NCI-H510A treated with DMSO at 0.1 percent for 48 hours (cell line): ENCODE measurements at regions not wholly inside any gene's neighbourhood (a gene's known extent, or its start where the extent isn't known, plus 50 kb on each side); places are given as distances from the start of the nearest gene placed in this dataset.

Source experiments
- DNase-seq: peaks from one replicate; lab custom pipeline; 2025; lab: John Stamatoyannopoulos, UW

DNA sequence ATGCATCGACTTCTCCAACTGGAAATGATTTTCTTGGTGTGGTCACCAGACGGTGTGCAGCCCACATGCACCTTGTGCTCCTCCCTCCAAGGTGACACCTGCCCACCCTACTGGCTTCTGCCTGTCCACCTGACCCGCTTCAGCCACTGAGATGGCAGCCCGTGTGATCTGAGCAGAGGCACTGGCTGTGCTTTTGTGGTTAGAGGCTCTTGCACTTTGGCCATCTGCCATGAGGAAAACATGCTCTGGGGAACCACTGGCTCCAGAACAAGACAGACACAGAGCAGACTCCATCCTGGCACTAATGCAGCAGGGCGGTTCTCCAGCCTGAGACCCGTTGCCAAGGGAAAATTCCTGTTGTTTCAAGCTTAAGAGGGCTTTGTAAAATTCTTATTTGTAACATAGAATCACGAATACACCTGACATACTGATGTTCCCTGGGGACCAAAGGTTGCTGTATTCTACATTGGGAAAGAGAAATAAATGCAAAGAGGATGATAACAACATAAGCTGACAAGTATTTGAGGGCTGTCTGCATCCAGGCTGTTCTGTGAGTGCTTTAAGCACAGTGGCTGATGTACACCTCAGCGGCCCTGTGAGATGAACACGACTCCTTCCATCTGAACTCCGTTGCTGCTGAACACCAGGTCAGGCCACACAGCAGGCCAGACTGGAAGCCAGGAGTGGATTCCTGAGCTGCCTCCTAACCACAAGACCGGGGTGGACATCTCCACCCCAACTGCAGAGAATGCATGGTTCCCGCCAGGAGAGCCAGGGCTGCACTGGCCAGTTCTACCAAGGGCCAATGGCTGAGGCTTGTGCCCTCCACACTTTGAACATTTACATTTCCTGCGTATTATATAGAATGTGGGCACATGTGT lies 820.4 kb downstream of the GALR1 start:
- DNase-seq: no peak

DNA sequence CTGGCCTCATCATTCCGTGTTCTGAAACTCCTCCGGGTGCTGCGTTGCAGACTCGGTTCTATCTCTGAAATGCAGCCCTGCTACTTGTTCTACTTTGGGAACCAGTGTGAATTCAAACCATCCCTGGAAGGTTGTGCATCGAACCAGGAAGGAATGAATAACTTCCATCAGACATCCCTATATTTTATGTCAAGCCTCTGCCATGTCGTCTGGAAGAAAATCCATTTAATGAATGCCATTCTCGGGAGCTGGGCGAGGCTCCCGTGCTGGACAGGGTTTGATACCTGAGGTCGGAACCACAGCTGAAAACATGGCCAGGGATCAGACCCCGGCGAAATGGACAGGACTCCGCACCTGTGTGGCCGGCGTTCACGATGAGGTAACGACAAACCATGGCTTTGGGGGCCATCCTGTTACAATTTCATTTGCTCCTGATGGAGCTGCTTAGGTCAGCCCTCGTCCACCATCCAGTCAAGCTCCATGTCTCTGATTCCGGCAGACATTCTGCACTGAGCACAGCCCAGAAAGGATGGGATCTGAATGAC lies 821.6 kb downstream of the GALR1 start:
- no peak for DNase-seq

DNA sequence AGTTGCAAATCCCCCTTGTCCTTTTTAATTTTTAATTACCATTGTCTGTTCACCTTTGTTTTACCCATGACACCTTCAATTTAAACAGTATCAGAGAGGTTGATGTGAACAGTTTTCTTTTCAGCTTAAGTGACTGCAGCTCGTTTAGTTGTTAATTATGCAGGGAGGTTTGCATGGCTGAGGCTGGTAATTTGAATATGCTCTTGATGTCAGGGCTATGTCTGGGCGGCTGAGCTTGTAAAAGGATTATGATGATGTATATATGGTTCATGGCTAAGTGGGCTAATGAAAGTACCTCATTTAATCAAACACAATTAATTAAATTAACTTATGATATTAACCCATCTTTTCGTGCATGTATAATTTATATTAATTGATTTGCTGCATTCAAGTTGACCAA lies 822.1 kb downstream of the GALR1 start:
- DNase-seq: no peak

DNA sequence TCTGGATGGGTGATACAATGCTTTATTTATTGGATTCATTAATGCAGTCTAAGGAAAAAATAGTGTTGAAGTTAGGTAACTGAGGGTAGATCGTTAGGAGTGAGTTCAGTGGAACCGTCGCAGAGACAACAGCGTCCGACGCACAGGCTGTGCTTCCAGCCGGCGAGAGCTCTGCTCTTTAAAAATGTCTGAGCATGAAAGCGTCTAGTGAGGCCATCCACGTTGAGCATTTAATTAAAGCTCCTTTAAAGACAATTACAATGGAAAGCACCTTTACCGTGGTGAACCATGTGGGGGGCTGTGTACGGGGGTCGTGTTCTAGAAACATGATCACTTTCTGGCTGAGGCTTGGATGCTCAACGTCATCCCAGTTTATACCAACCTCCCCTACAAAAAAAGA lies 822.7 kb downstream of the GALR1 start:
- DNase-seq: no peak

DNA sequence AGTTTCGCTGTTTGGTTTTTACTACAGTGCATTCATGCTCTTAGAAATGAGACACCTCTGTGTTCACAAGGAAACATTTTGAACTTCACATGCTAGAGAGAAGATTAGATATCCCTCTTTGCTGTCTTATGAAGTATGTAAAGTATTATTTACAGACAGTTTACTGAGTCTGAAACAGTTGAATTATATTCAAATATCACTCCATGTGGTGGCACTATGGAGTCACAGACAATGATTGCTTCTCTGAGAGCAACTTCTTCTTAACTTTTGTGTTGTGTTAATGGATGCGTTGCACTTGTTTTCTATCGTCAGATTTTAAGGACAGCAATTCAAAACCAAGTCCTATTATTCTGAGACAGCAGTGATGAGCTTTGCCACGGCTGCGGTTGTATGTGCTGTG lies 823.6 kb downstream of the GALR1 start:
- peak; percentile 70 for DNase-seq

DNA sequence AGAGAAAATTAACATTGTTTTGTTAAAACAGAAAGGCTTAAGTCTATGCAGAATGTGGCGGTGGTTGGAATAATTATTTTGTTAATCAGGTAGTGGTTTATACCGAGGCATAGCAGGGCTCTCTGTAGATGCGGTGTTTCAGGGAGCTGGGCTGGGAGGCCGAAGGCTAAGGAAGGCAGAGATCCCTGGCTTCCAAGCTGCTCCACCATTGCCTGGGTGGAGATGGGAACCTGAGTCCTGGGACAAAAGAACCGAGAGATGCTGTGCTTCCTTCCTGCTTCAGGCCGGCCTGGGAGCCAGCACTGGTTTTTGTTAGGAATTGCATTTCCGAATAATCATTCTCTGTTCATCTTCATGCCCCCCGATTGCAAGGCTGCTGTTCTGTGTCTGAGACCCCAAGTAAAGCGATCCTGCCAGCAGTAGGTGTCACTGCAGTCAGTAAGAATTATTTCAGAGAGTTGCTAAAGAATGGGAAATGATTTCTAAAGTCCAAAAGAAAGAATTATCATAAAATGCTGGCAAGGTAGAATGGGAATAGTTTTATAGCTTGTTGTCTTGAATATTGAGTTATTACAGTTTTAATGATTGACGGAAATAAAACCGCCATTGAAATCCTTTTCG lies 824.9 kb downstream of the GALR1 start:
- DNase-seq: no peak

DNA sequence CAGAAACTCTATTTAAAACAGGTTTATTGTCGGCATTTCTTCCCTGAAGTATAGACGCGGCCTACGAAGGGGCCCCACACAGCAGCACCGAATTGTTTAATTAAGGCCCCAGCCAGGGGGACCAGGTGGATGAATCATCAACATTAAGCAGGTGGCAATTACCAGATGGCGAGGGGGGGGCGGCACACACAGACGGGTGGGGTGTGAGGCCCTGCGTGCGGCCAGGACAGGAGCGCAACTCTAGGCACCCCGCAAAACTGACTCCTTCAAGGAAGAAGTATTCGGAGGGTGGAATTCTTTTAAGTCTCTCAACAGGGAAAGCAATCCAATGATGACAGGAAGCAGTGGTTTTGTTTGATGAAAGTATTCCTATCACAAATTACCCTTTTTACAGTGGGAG lies 830.4 kb downstream of the GALR1 start:
- peak; percentile 43 for DNase-seq

DNA sequence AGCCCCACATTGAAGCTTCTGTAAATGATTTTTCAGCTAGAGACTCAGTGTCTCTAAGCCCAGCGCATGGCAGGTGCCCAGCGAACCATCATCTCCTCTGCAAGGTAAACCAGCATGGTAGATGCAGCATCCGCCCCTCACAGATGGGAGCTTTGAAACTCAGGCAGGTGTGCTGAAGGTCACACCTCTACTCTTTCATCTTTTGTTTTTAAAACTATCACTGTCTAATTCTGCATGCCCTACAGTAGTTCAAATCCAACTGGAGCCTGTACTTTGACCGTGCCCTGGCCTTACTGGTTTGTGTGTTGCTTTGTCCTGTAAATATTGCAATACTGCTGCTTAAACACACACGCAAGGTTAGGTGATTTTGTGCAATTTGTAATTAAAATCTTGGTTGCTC lies 831.1 kb downstream of the GALR1 start:
- DNase-seq: peak; percentile 44

DNA sequence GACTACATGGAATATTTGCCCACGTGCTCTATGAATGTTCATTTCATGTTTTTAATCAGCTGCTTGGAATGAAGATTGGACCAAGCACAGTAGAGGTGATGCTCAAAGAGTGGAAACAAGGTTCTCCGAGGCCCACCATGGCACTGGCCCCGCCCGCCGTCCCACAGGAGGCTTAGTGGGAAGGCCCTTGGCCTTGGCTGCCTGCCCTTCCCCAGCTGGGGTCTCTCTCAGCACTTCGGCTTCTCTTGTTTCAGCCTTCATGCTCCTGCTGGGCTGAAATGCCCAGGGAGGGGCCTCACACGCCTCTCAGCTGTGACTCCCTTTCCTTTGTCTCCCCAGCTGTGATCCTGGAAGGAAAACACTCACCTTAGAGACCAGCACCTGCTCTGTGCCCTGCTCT lies 833.2 kb downstream of the GALR1 start:
- peak; percentile 77 for DNase-seq

DNA sequence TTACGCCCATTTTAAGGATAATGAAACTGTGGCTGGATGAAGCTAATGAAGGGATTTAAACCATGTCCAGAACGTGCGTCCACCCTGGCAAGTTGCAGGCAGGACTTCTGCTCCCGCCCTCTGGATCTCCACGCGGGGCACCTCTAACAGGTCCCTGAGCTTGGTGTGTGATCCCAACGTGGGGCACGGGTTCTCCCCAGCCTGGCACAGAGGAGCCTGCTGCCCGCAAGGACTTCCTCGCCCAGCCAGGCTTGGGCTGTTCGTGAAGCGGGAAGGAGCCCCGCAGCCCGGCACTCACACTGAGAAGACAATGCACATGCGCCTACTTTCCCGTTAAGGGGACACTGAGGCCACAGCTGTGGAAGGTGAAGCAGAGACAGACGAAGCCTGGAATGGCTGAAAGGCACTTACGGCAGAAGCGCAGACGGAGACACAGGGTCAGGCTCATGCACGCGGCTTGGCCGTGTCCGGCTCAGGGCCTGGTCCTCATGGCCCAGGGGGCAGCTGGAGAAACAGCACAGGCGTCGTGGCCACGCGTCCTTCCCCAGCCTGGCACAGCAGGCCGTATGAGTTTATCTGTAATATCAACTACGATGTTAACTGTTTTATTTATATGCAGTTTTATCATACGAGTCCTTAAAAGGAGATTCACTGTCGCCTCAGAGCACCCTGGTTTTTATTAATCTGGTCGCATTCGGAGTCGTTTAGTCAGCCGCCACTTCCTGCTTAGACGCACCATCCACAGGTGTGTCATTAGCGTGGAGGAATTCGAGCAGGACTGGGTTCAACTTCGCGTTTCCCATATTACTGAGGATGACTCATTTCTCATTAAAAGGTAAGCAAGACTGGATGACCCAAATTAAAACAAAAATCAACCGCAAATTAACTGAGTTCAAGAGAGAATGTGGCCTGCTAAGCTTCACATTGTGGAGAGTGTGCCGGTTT lies 835.9 kb downstream of the GALR1 start:
- DNase-seq: no peak

DNA sequence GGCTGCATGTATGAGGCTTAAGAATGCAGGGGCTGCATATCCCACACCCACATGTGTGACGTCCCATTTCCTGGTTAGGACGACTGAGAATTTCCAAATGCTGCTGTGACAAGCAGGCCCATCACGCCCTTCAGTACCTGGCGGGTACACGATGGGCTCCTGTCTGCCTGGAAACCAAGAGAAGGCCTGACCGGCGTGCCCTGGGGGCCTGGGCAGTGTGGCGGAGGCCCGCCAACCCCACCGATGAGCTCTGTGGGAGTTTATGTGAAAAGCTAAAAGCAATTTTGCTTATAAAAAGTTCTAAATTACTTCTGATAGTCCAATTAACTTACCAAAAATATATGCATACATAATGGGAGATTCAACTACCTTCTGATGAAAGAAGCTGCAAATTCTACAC lies 837.3 kb downstream of the GALR1 start:
- no peak for DNase-seq

DNA sequence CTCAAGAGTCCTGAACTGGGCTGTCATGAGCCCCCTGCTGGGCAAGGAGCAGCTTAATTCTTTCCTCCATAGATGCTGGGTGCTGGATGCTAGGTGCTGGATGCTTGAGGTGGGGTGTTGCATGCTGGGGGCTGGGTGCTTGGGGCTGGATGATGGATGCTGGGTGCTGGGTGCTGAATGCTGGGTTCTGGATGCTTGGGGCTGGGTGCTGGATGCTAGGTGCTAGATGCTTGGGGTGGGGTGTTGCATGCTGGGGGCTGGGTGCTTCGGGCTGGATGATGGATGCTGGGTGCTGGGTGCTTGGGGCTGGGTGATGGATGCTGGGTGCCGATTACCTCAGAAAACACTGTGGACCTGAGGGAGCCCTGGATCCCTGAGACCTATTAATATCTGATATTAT lies 837.7 kb downstream of the GALR1 start:
- no peak for DNase-seq

DNA sequence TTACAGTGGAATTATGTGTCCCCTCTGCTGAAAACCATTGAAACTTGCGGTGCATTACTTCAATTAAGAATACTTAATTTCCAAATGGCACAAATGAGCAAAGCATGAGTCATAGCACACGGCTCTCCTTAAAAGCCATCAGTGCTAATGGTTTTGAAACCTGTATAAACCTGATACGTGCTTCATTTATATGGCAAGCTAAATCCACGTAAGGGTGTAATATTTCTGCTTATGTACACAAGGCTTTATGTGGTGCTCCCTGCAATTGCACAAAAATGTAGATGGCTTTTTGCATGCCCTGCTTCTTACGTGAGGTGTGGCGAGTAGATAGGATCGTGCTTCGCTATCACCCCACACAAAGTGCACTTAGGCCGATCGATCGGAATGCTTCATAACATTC lies 840.9 kb downstream of the GALR1 start:
- DNase-seq: peak; percentile 87

DNA sequence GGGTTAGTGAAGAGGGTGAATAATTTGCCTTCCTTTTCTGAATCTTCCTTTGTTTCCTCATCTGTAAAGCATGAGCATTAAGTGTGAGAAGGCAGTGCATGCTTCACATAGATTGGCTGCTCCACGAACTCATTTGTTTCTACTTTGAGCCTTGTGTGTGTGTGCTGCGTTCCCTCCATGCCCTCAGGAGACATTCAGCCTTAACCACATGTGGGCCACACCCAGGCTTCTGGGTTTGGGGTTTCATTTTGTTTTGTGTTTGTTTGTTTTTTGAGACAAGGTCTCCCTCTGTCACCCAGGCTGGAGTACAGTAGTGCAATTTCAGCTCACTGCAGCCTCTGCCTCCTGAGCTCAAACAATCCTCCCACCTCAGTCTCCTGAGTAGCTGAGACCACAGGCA lies 843.3 kb downstream of the GALR1 start:
- DNase-seq: no peak

DNA sequence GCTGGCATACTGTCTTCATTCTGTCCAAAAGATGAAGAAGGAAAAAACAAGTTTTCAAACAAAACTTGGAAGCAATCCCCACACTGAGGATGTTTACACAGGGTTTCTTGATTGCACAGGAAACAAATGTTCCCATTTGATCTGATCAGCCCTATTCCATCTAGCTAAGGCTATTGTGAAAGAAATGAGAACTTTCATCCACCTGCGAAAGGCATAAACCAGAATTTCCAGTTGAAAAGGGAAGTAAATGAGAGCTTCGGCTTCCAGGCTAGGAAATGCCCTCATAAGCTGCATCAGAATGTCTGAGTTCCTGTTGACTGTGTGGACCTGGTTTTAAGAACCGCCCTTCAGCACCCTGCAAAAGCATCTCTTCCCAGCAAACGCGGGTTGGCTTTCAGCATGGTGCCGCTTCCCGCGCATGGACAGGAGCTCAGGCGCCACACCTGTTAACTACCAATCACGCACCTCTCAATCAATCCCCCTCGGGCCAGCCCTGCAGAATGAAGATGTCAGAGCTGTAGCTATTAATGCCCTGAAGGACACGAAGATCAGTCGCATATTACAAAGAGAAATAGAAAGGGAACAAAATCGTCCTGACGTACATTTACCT lies 850.4 kb downstream of the GALR1 start:
- DNase-seq: no peak

DNA sequence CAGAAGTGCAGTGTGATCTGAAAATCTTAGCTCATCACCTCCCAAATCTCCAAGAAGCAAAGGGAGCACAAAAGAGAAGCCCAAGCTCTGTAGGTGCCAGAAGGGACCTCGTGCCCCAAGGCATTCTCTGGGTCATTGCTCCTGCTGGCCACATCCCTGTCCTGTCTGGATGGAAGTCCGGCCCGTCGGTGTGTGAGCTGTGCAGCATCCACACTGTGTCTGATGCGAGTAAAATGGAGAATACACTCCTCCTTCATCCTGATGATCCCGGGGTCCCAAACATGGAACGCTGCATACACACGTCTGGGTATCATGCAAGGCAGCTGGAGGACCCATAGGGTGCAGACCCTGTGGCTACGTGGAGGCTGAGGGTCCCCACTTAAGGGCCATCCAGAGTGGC lies 851.4 kb downstream of the GALR1 start:
- DNase-seq: no peak

DNA sequence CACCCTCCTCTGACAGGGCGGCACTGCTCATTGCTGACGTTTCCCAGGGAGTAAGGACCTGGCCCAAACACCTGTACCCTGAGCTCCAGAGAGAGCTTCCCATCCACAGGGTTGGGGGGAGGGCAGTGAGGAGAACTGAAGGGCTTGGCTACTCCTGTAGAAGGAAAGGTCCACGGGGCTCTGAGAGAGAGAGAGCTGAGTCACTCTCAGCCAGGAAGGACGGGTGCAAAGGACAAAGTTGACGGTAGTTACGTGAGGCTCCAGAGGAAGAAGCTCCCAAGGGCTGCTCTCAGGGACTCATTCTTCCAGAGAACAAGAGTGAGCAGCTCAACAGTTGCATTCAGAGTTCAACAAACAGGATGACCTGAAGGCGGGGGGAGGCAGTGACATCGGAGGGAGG lies 852.5 kb downstream of the GALR1 start:
- DNase-seq: no peak

DNA sequence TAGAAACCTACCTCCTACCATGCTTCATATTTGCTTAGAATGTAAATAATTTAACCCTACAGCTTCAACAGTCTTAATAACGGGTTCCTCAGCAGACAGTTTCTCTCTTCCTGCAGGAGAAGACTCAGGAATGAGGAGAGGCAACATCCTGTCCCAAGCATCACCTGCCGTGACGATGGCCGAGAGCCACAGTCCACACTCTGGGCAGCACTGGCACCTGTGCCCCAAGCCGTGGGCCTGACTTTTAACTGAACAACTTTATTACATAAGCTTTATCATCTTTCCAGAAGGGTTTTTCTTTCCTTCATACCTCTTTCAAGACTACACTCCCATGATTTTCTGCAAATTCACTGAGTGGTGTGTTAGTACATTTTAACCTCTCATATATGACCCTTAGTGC lies 856.0 kb downstream of the GALR1 start:
- no peak for DNase-seq

DNA sequence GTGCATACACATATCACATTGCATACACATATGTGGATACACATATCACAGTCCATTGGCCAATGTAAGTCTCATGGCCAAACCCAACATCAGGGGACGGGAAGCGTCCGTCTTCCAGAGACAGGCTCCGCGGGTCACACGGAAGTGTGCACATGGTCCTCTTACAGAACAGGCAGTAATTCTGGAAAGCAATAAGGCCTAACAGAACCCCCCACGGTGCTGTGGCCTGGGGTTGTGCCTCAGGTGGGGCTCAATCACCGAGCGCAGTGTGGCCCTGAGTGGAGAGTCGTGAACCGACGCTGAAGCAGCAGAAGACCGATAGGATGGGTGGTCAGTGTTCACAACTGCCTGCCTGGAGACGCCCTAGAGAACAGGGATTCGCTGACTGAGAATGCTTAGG lies 857.3 kb downstream of the GALR1 start:
- no peak for DNase-seq

DNA sequence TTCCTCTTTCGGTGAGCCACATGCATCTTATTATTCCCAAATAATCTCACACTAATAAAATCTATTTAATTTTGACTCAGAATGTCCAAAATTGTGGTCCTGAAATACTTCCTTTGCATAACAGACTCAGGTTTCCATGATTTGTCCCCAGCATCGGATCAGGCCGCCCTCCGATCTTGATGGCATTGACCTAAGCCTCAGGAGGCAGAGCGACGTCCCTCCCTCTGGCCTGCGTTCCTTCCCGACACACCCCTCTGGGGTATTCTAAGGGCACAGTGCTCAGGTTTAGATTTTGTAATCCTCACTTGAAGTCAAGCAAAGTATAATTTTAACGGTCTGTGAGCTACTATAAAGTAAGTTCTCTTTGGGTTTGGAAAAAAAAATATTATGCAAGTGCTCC lies 857.7 kb downstream of the GALR1 start:
- DNase-seq: no peak

DNA sequence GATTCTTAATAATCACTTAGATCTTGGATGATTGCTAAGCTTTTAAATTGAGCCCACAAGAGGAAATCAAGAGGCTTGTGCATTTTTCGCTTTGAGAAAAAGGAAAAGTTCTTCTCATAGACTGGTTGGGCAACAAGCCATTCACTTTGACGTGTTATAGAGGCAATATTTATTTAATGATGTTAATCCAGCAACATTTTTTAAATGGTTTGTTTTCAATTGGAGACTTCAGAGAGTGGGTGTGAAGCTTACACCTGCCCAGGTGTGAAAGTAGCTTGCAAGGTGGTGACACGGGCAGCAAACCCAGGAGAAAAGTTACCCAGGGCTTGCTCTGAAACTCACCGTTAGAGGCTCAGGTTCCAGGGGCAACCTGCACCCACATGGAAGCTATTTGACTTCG lies 858.9 kb downstream of the GALR1 start:
- DNase-seq: no peak
